ENCODE measurements at regions not wholly inside any gene's neighbourhood (a gene's known extent, or its start where the extent isn't known, plus 50 kb on each side); places are given as distances from the start of the nearest gene placed in this dataset.

DNA sequence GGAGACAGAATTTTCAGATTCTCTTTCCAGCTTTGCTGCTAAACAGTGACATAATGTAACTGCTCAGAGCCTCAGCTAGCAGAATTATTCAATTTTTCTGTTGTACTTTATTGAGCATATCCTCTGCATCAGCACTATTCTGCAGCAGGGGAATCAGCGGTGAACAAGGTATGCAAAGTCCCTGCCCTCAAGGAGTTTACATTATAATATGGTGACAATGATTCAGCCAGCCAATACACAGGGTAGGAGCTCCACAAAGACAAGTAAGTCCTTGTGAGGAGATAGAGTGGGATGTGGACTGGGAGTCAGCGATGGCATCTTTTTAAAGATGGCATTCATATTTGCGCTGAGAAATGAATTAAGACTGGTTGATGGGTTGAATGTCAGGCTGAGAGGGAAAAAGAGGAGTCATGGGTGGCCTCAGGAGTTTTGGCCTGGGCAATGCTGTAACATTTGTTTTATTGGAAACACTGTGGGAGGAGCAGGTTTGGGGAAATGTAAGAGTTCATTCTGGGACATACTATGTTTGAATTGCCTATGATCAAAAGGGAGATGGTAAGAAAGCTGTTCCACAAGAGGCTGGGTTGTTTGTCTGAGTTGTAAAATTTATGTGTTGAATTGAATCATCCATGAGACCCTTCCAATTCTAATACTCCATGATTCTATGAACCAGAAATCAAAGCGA is 194.5 kb downstream of the PLK2 start:
- H3K27ac Mint-ChIP-seq, result no peak overlapping the region
- Histone ChIP-seq H3K9me3 (no peaks in the 10 kb centered on the region), H3K27ac (ENCODE audit: low read length) (no peak overlapping the region), H3K4me1 (ENCODE audit: control insufficient read depth in 1 of 2, extremely low read depth in 1 of 2, insufficient read depth in 2 of 2, low read length in 2 of 2) (no peaks in the 10 kb centered on the region), H3K36me3 (ENCODE audit: control insufficient read depth in 2 of 2, extremely low read depth in 1 of 2, insufficient read depth in 1 of 2, low read length in 1 of 2) (no peaks in the 10 kb centered on the region), H3K27me3 (replicated peaks in 1 of 2; ENCODE audit: control insufficient read depth in 2 of 2, extremely low read depth in 1 of 2, insufficient read depth in 2 of 2, low read length in 1 of 2) (no peaks in the 10 kb centered on the region), H3K4me3 (ENCODE audit: control insufficient read depth in 1 of 2, extremely low read depth in 1 of 2, low read length in 1 of 2) (no peak overlapping the region)
- POLR2A ChIA-PET, result no interaction called here
- peaks cover 3 to 4% of the 10 kb centered on the region in 2 donors for H3K27me3 Mint-ChIP-seq
- DNase-seq (no peak), ATAC-seq (replicated peaks in 1 of 4) (no peak)
- CTCF ChIA-PET, result no interaction called here
- H3K4me1 Mint-ChIP-seq, result no peaks in the 10 kb centered on the region
- no peaks in the 10 kb centered on the region for H3K36me3 Mint-ChIP-seq
- no peak overlapping the region for H3K4me3 Mint-ChIP-seq
- H3K9me3 Mint-ChIP-seq, result no peaks in the 10 kb centered on the region
- 93% methylated on average over 2 of the region's 4 CpGs for WGBS (ENCODE audit: insufficient coverage)

DNA sequence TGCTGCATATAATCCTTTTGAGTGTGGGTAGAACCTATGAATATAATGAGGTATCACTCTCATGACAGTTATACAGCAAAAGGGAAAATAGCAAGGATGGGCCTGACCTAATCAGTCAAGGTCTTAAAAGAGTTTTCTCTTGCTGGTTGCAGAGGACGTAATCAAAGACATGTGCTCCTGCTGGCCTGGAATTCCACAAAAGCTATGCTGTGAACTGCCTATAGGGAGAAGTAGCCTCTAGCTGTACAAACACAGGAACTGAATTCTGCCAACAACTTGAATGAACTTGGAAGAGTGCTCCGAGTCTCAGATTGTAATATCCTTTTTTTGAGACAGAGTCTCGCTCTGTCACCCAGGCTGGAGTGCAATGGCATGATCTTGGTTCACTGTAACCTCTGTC is 195.6 kb downstream of the PLK2 start:
- Mint-ChIP-seq H3K9me3 (no peaks in the 10 kb centered on the region), H3K36me3 (no peaks in the 10 kb centered on the region), H3K4me3 (no peak overlapping the region), H3K27me3 (peaks cover 3 to 4% of the 10 kb centered on the region in 2 donors), H3K4me1 (no peaks in the 10 kb centered on the region), H3K27ac (no peak overlapping the region)
- H3K27ac ChIP-seq (ENCODE audit: low read length), result no peak overlapping the region
- ChIA-PET CTCF (interaction anchor here in 1 of 2 donors (0.5 kb wide), 1 partner anchor 17 kb away, joined by 4 read pairs; no protein-coding TSS in a partner anchor), POLR2A (no interaction called here)
- H3K9me3 ChIP-seq, result no peaks in the 10 kb centered on the region
- H3K4me1 ChIP-seq (ENCODE audit: control insufficient read depth in 1 of 2, extremely low read depth in 1 of 2, insufficient read depth in 2 of 2, low read length in 2 of 2), result no peaks in the 10 kb centered on the region
- DNase-seq (no peak), ATAC-seq (replicated peaks in 1 of 4) (no peak)
- 77% methylated on average over 3 of the region's 3 CpGs for WGBS (ENCODE audit: insufficient coverage)
- H3K27me3 ChIP-seq (replicated peaks in 1 of 2; ENCODE audit: control insufficient read depth in 2 of 2, extremely low read depth in 1 of 2, insufficient read depth in 2 of 2, low read length in 1 of 2), result no peaks in the 10 kb centered on the region
- no peak overlapping the region for H3K4me3 ChIP-seq (ENCODE audit: control insufficient read depth in 1 of 2, extremely low read depth in 1 of 2, low read length in 1 of 2)
- no peaks in the 10 kb centered on the region for H3K36me3 ChIP-seq (ENCODE audit: control insufficient read depth in 2 of 2, extremely low read depth in 1 of 2, insufficient read depth in 1 of 2, low read length in 1 of 2)

GRCh38 chr5:58263296-58263695 is 196.6 kb downstream of the PLK2 start:
- H3K4me1 ChIP-seq (ENCODE audit: control insufficient read depth in 1 of 2, extremely low read depth in 1 of 2, insufficient read depth in 2 of 2, low read length in 2 of 2), result no peaks in the 10 kb centered on the region
- peaks cover 3 to 4% of the 10 kb centered on the region in 2 donors for H3K27me3 Mint-ChIP-seq
- WGBS (ENCODE audit: insufficient coverage), result no CpG with 5 or more reads among the region's 1 CpG
- ChIA-PET POLR2A (no interaction called here), CTCF (no interaction called here)
- H3K4me1 Mint-ChIP-seq, result no peaks in the 10 kb centered on the region
- no peaks in the 10 kb centered on the region for H3K36me3 Mint-ChIP-seq
- DNase-seq, result no peak
- no peak overlapping the region for H3K27ac Mint-ChIP-seq
- H3K36me3 ChIP-seq (ENCODE audit: control insufficient read depth in 2 of 2, extremely low read depth in 1 of 2, insufficient read depth in 1 of 2, low read length in 1 of 2), result no peaks in the 10 kb centered on the region
- no peak overlapping the region for H3K4me3 Mint-ChIP-seq
- H3K27me3 ChIP-seq (replicated peaks in 1 of 2; ENCODE audit: control insufficient read depth in 2 of 2, extremely low read depth in 1 of 2, insufficient read depth in 2 of 2, low read length in 1 of 2), result no peaks in the 10 kb centered on the region
- no peak for ATAC-seq (replicated peaks in 1 of 4)
- no peak overlapping the region for H3K4me3 ChIP-seq (ENCODE audit: control insufficient read depth in 1 of 2, extremely low read depth in 1 of 2, low read length in 1 of 2)
- no peaks in the 10 kb centered on the region for H3K9me3 ChIP-seq
- no peaks in the 10 kb centered on the region for H3K9me3 Mint-ChIP-seq
- H3K27ac ChIP-seq (ENCODE audit: low read length), result no peak overlapping the region

GRCh38 chr5:58262226-58262625 is 197.7 kb downstream of the PLK2 start:
- Mint-ChIP-seq H3K27ac (no peak overlapping the region), H3K4me3 (no peak overlapping the region), H3K36me3 (no peaks in the 10 kb centered on the region), H3K4me1 (no peaks in the 10 kb centered on the region), H3K9me3 (no peaks in the 10 kb centered on the region), H3K27me3 (peaks cover 3 to 4% of the 10 kb centered on the region in 2 donors)
- ChIA-PET POLR2A (no interaction called here), CTCF (no interaction called here)
- H3K27me3 ChIP-seq (replicated peaks in 1 of 2; ENCODE audit: control insufficient read depth in 2 of 2, extremely low read depth in 1 of 2, insufficient read depth in 2 of 2, low read length in 1 of 2), result no peaks in the 10 kb centered on the region
- H3K27ac ChIP-seq (ENCODE audit: low read length), result no peak overlapping the region
- ATAC-seq (replicated peaks in 1 of 4) (no peak), DNase-seq (no peak)
- no CpG with 5 or more reads among the region's 1 CpG for WGBS (ENCODE audit: insufficient coverage)
- no peaks in the 10 kb centered on the region for H3K4me1 ChIP-seq (ENCODE audit: control insufficient read depth in 1 of 2, extremely low read depth in 1 of 2, insufficient read depth in 2 of 2, low read length in 2 of 2)
- no peaks in the 10 kb centered on the region for H3K36me3 ChIP-seq (ENCODE audit: control insufficient read depth in 2 of 2, extremely low read depth in 1 of 2, insufficient read depth in 1 of 2, low read length in 1 of 2)
- H3K4me3 ChIP-seq (ENCODE audit: control insufficient read depth in 1 of 2, extremely low read depth in 1 of 2, low read length in 1 of 2), result no peak overlapping the region
- no peaks in the 10 kb centered on the region for H3K9me3 ChIP-seq

- POLR2A ChIA-PET, result no interaction called here
Measured at GRCh38 chr5:58261605-58262004, 198.3 kb downstream of the PLK2 start.

GRCh38 chr5:58260243-58260642 is 199.6 kb downstream of the PLK2 start:
- Histone ChIP-seq H3K4me3 (ENCODE audit: control insufficient read depth in 1 of 2, extremely low read depth in 1 of 2, low read length in 1 of 2) (no peak overlapping the region), H3K36me3 (ENCODE audit: control insufficient read depth in 2 of 2, extremely low read depth in 1 of 2, insufficient read depth in 1 of 2, low read length in 1 of 2) (no peaks in the 10 kb centered on the region), H3K9me3 (no peaks in the 10 kb centered on the region), H3K27ac (ENCODE audit: low read length) (no peak overlapping the region), H3K4me1 (ENCODE audit: control insufficient read depth in 1 of 2, extremely low read depth in 1 of 2, insufficient read depth in 2 of 2, low read length in 2 of 2) (no peaks in the 10 kb centered on the region), H3K27me3 (replicated peaks in 1 of 2; ENCODE audit: control insufficient read depth in 2 of 2, extremely low read depth in 1 of 2, insufficient read depth in 2 of 2, low read length in 1 of 2) (no peaks in the 10 kb centered on the region)
- ATAC-seq (replicated peaks in 1 of 4) (no peak), DNase-seq (no peak)
- WGBS (ENCODE audit: insufficient coverage), result no CpG with 5 or more reads among the region's 2 CpGs
- ChIA-PET CTCF (no interaction called here), POLR2A (interaction anchor here in 1 of 2 donors (0.8 kb wide), 1 partner anchor 602 kb away, joined by 5 read pairs; no protein-coding TSS in a partner anchor)
- no peak overlapping the region for H3K4me3 Mint-ChIP-seq
- H3K36me3 Mint-ChIP-seq, result no peaks in the 10 kb centered on the region
- no peaks in the 10 kb centered on the region for H3K4me1 Mint-ChIP-seq
- H3K9me3 Mint-ChIP-seq, result no peaks in the 10 kb centered on the region
- peaks cover 0 to 3% of the 10 kb centered on the region in 2 donors for H3K27me3 Mint-ChIP-seq
- H3K27ac Mint-ChIP-seq, result no peak overlapping the region

More at GRCh38 chr5:58261605-58262004, 198.3 kb downstream of the PLK2 start:
- no peak overlapping the region for H3K4me3 Mint-ChIP-seq
- ATAC-seq (replicated peaks in 1 of 4), result no peak
- no peak for DNase-seq
- Histone ChIP-seq H3K27ac (ENCODE audit: low read length) (no peak overlapping the region), H3K4me3 (ENCODE audit: control insufficient read depth in 1 of 2, extremely low read depth in 1 of 2, low read length in 1 of 2) (no peak overlapping the region), H3K27me3 (replicated peaks in 1 of 2; ENCODE audit: control insufficient read depth in 2 of 2, extremely low read depth in 1 of 2, insufficient read depth in 2 of 2, low read length in 1 of 2) (no peaks in the 10 kb centered on the region), H3K9me3 (no peaks in the 10 kb centered on the region), H3K4me1 (ENCODE audit: control insufficient read depth in 1 of 2, extremely low read depth in 1 of 2, insufficient read depth in 2 of 2, low read length in 2 of 2) (no peaks in the 10 kb centered on the region), H3K36me3 (ENCODE audit: control insufficient read depth in 2 of 2, extremely low read depth in 1 of 2, insufficient read depth in 1 of 2, low read length in 1 of 2) (no peaks in the 10 kb centered on the region)
- no peaks in the 10 kb centered on the region for H3K4me1 Mint-ChIP-seq
- H3K9me3 Mint-ChIP-seq, result no peaks in the 10 kb centered on the region
- CTCF ChIA-PET, result no interaction called here
- peaks cover 3 to 4% of the 10 kb centered on the region in 2 donors for H3K27me3 Mint-ChIP-seq
- H3K27ac Mint-ChIP-seq, result no peak overlapping the region
- no peaks in the 10 kb centered on the region for H3K36me3 Mint-ChIP-seq
- 83% methylated on average over 3 of the region's 4 CpGs for WGBS (ENCODE audit: insufficient coverage)
